ENCODE measurements at regions not wholly inside any gene's neighbourhood (a gene's known extent, or its start where the extent isn't known, plus 50 kb on each side); places are given as distances from the start of the nearest gene placed in this dataset.

DNA sequence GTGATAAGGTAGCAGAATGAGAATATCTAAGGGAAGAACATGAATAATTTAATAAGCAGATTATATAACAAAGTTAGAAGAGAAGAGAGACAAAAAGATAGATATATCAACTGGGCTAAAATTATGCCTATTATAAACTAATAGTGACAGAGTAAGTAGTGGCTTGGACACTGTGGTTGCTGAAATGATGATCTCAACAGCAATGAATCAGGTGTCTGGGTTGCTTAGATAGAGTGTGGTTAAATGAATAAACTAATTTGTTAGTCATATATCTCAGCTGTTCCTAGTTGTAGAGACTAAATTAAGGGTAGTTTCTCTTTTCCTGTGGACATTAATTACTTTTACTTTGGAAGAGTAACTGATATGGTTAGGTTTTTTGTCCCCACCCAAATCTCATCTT lies 1485.4 kb upstream of the CELF4 start:
- Histone ChIP-seq H3K27ac (ENCODE audit: insufficient read depth in 1 of 2, low read depth in 1 of 2, low read length in 2 of 2, poor library complexity in 1 of 2, severe bottlenecking in 2 of 2) (no peak overlapping the region), H3K4me3 (ENCODE audit: control insufficient read depth in 1 of 7, extremely low read depth in 1 of 7, insufficient read depth in 4 of 7, low read depth in 2 of 7, low read length in 6 of 7) (no peak overlapping the region), H3K4me1 (ENCODE audit: control extremely low read depth in 1 of 4, control insufficient read depth in 4 of 4, insufficient read depth in 4 of 4, low read length in 3 of 4) (no peaks in the 10 kb centered on the region), H3K9me3 (ENCODE audit: control extremely low read depth in 1 of 5, control insufficient read depth in 4 of 5, insufficient read depth in 2 of 5, low read depth in 1 of 5, low read length in 4 of 5) (no peaks in the 10 kb centered on the region), H3K36me3 (ENCODE audit: control insufficient read depth in 4 of 4, insufficient read depth in 4 of 4, low read length in 3 of 4) (no peaks in the 10 kb centered on the region), H3K27me3 (replicated peaks in 2 of 5; ENCODE audit: control insufficient read depth in 4 of 5, insufficient read depth in 5 of 5, low read length in 4 of 5) (no peaks in the 10 kb centered on the region)
- peak in 2 of 3 donors; percentile 10 for DNase-seq
- ChIA-PET CTCF (no interaction called here), POLR2A (no interaction called here)

DNA sequence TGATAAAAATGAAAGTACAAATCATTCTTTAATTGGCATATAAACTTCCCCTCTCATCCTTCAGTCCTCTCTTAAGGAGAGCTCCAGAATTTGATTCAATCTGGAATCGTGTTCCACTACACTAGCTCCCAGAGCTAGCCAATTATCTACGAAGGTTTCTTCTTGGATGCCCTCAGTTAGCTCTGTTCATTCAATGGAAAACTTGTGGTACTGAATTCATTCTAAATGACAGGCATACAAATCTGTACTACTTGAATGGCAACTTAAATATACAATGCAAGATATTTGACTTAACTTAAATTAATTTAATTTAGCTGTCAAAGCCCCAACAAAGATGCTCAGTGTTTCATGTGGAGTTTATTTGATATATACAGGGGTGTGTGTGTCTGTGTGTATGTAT lies 1474.2 kb upstream of the CELF4 start:
- POLR2A ChIA-PET, result no interaction called here
- CTCF ChIA-PET, result no interaction called here
- 100% methylated on average over 1 of the region's 2 CpGs for WGBS (ENCODE audit: insufficient coverage)

DNA sequence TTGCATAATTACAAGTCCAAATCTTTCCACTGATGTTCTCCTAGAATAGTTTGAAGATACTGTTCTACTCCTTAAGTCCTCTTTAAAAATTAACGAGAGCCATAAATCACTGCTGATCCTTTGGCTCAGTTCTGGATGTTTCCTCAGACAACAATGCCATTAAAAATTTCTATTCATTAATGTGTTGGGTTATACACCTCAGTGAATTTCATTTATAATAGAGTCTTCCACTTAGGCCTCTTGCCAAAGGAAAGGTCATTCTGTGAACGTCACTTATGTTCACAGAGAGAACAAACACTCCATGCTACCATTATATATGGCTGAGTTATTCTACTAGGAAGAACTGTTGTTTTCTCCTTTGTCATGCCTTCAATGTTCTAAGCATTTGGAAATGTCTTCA lies 1472.3 kb upstream of the CELF4 start:
- no peaks in the 10 kb centered on the region for H3K36me3 ChIP-seq (ENCODE audit: control insufficient read depth in 4 of 4, insufficient read depth in 4 of 4, low read length in 3 of 4)
- no peaks in the 10 kb centered on the region for H3K4me1 ChIP-seq (ENCODE audit: control extremely low read depth in 1 of 4, control insufficient read depth in 4 of 4, insufficient read depth in 4 of 4, low read length in 3 of 4)
- H3K27ac ChIP-seq (ENCODE audit: insufficient read depth in 1 of 2, low read depth in 1 of 2, low read length in 2 of 2, poor library complexity in 1 of 2, severe bottlenecking in 2 of 2), result no peak overlapping the region
- WGBS (ENCODE audit: insufficient coverage), result no CpG with 5 or more reads among the region's 2 CpGs
- H3K27me3 ChIP-seq (replicated peaks in 2 of 5; ENCODE audit: control insufficient read depth in 4 of 5, insufficient read depth in 5 of 5, low read length in 4 of 5), result no peaks in the 10 kb centered on the region
- no peak for DNase-seq
- ChIA-PET POLR2A (no interaction called here), CTCF (no interaction called here)
- H3K9me3 ChIP-seq (ENCODE audit: control extremely low read depth in 1 of 5, control insufficient read depth in 4 of 5, insufficient read depth in 2 of 5, low read depth in 1 of 5, low read length in 4 of 5), result no peaks in the 10 kb centered on the region
- no peak overlapping the region for H3K4me3 ChIP-seq (ENCODE audit: control insufficient read depth in 1 of 7, extremely low read depth in 1 of 7, insufficient read depth in 4 of 7, low read depth in 2 of 7, low read length in 6 of 7)

More for the DNA sequence above, 1474.2 kb upstream of the CELF4 start:
- H3K27me3 ChIP-seq (replicated peaks in 2 of 5; ENCODE audit: control insufficient read depth in 4 of 5, insufficient read depth in 5 of 5, low read length in 4 of 5), result no peaks in the 10 kb centered on the region
- DNase-seq, result no peak
- H3K27ac ChIP-seq (ENCODE audit: insufficient read depth in 1 of 2, low read depth in 1 of 2, low read length in 2 of 2, poor library complexity in 1 of 2, severe bottlenecking in 2 of 2), result no peak overlapping the region
- no peak overlapping the region for H3K4me3 ChIP-seq (ENCODE audit: control insufficient read depth in 1 of 7, extremely low read depth in 1 of 7, insufficient read depth in 4 of 7, low read depth in 2 of 7, low read length in 6 of 7)
- no peaks in the 10 kb centered on the region for H3K36me3 ChIP-seq (ENCODE audit: control insufficient read depth in 4 of 4, insufficient read depth in 4 of 4, low read length in 3 of 4)
- no peaks in the 10 kb centered on the region for H3K9me3 ChIP-seq (ENCODE audit: control extremely low read depth in 1 of 5, control insufficient read depth in 4 of 5, insufficient read depth in 2 of 5, low read depth in 1 of 5, low read length in 4 of 5)
- no peaks in the 10 kb centered on the region for H3K4me1 ChIP-seq (ENCODE audit: control extremely low read depth in 1 of 4, control insufficient read depth in 4 of 4, insufficient read depth in 4 of 4, low read length in 3 of 4)

DNA sequence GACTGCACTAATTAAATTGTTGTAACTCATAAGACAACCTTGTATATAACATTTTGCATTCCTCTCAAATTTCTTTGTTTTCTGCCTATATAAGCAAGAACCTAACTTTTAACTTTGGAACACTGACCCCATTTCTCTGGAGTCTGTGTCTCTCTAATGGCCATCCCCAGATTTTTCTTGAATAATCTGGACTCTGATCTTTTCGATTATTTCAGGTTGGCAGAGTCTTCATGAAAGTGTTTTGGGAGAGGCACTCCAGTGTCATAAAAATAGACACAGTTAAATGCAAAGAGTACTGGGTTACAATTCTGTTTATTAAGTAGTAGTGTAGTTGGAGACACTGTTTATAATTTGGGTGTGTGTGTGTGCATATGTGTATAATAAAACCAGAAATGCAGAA lies 1467.7 kb upstream of the CELF4 start:
- POLR2A ChIA-PET, result no interaction called here
- Histone ChIP-seq H3K36me3 (ENCODE audit: control insufficient read depth in 4 of 4, insufficient read depth in 4 of 4, low read length in 3 of 4) (no peaks in the 10 kb centered on the region), H3K27me3 (replicated peaks in 2 of 5; ENCODE audit: control insufficient read depth in 4 of 5, insufficient read depth in 5 of 5, low read length in 4 of 5) (no peaks in the 10 kb centered on the region), H3K27ac (ENCODE audit: insufficient read depth in 1 of 2, low read depth in 1 of 2, low read length in 2 of 2, poor library complexity in 1 of 2, severe bottlenecking in 2 of 2) (no peak overlapping the region), H3K9me3 (ENCODE audit: control extremely low read depth in 1 of 5, control insufficient read depth in 4 of 5, insufficient read depth in 2 of 5, low read depth in 1 of 5, low read length in 4 of 5) (no peaks in the 10 kb centered on the region), H3K4me1 (ENCODE audit: control extremely low read depth in 1 of 4, control insufficient read depth in 4 of 4, insufficient read depth in 4 of 4, low read length in 3 of 4) (no peaks in the 10 kb centered on the region), H3K4me3 (ENCODE audit: control insufficient read depth in 1 of 7, extremely low read depth in 1 of 7, insufficient read depth in 4 of 7, low read depth in 2 of 7, low read length in 6 of 7) (no peak overlapping the region)
- WGBS (ENCODE audit: insufficient coverage), result 80% methylated on average over 1 of the region's 1 CpG
- CTCF ChIA-PET, result interaction anchor here (1.2 kb wide), 1 partner anchor 10 kb away, joined by 5 read pairs; no protein-coding TSS in a partner anchor
- DNase-seq, result no peak

DNA sequence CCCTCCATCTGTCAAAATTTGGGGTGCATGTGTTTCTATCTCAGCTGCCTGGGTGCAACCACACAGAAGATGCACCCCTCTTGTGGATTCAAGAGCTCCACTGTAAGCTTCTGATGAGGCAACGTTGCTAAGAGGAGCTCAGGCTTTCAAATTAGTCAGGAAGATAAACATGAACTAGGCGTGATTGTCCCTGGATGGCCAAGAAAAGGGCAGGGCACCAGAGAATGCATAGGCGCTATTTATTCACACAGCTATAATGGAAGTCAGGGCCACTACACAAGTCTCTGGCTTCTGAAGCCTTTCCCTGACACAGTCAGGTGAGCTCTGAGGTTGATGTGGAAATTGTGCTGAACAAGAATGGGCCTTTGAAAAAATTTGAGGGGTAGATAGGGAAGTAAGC lies 1466.0 kb upstream of the CELF4 start:
- POLR2A ChIA-PET, result no interaction called here
- Histone ChIP-seq H3K27me3 (replicated peaks in 2 of 5; ENCODE audit: control insufficient read depth in 4 of 5, insufficient read depth in 5 of 5, low read length in 4 of 5) (no peaks in the 10 kb centered on the region), H3K4me3 (ENCODE audit: control insufficient read depth in 1 of 7, extremely low read depth in 1 of 7, insufficient read depth in 4 of 7, low read depth in 2 of 7, low read length in 6 of 7) (no peak overlapping the region), H3K9me3 (ENCODE audit: control extremely low read depth in 1 of 5, control insufficient read depth in 4 of 5, insufficient read depth in 2 of 5, low read depth in 1 of 5, low read length in 4 of 5) (no peaks in the 10 kb centered on the region), H3K27ac (ENCODE audit: insufficient read depth in 1 of 2, low read depth in 1 of 2, low read length in 2 of 2, poor library complexity in 1 of 2, severe bottlenecking in 2 of 2) (no peak overlapping the region), H3K4me1 (ENCODE audit: control extremely low read depth in 1 of 4, control insufficient read depth in 4 of 4, insufficient read depth in 4 of 4, low read length in 3 of 4) (no peaks in the 10 kb centered on the region), H3K36me3 (ENCODE audit: control insufficient read depth in 4 of 4, insufficient read depth in 4 of 4, low read length in 3 of 4) (no peaks in the 10 kb centered on the region)
- no peak for DNase-seq
- CTCF ChIA-PET, result no interaction called here
- whole genome bisulfite sequencing (ENCODE audit: insufficient coverage), result 97% methylated on average over 3 of the region's 3 CpGs

DNA sequence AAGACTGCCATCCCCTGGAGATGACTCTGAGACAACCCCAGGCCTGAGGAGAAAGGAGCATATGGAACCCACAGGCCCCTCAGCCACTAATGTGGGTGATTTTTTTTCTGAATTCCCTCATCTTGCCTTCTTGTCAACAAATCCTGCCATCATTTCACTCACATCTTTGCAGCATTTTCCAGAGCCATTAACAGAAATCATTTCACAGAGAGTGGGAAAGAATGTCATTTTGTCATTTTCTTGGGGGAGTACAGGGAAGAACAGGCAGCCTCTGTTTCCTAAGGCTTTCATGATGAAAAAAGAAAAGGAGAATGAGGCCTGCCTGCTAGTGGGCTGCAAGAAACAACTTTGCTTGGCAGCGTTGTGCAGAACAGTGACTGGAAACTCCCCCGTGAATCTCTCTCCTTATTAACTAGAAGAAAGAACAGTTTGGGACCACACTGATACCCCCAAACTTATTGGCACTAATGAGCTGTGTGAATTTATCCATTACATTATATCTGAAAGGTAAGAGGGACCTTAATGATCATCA lies 1464.6 kb upstream of the CELF4 start:
- ChIA-PET POLR2A (no interaction called here), CTCF (no interaction called here)
- Histone ChIP-seq H3K27me3 (replicated peaks in 2 of 5; ENCODE audit: control insufficient read depth in 4 of 5, insufficient read depth in 5 of 5, low read length in 4 of 5) (no peaks in the 10 kb centered on the region), H3K27ac (ENCODE audit: insufficient read depth in 1 of 2, low read depth in 1 of 2, low read length in 2 of 2, poor library complexity in 1 of 2, severe bottlenecking in 2 of 2) (no peak overlapping the region), H3K4me3 (ENCODE audit: control insufficient read depth in 1 of 7, extremely low read depth in 1 of 7, insufficient read depth in 4 of 7, low read depth in 2 of 7, low read length in 6 of 7) (no peak overlapping the region), H3K9me3 (ENCODE audit: control extremely low read depth in 1 of 5, control insufficient read depth in 4 of 5, insufficient read depth in 2 of 5, low read depth in 1 of 5, low read length in 4 of 5) (no peaks in the 10 kb centered on the region), H3K36me3 (ENCODE audit: control insufficient read depth in 4 of 4, insufficient read depth in 4 of 4, low read length in 3 of 4) (no peaks in the 10 kb centered on the region), H3K4me1 (ENCODE audit: control extremely low read depth in 1 of 4, control insufficient read depth in 4 of 4, insufficient read depth in 4 of 4, low read length in 3 of 4) (no peaks in the 10 kb centered on the region)
- DNase-seq, result no peak
- 100% methylated on average over 2 of the region's 2 CpGs for WGBS (ENCODE audit: insufficient coverage)

DNA sequence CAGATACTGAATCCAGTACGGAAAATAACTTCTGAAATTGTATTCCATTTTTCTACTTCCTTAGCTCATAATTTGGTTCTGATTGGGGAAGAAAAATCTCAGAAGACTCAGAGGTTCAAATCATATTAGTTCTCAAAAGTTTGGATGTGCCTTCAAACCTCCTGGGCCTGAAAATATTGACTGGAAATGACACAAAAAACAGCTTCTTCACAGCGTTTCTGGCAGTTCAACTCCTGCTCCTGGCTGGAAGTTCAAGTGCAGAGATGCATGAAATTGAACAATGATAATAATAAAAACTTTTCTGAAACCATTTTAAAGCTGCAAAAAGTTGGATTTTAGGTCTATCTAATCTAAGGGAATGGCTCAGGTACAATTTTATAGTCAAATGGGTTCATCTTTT lies 1459.9 kb upstream of the CELF4 start:
- Histone ChIP-seq H3K4me3 (ENCODE audit: control insufficient read depth in 1 of 7, extremely low read depth in 1 of 7, insufficient read depth in 4 of 7, low read depth in 2 of 7, low read length in 6 of 7) (no peak overlapping the region), H3K27me3 (replicated peaks in 2 of 5; ENCODE audit: control insufficient read depth in 4 of 5, insufficient read depth in 5 of 5, low read length in 4 of 5) (no peaks in the 10 kb centered on the region), H3K4me1 (ENCODE audit: control extremely low read depth in 1 of 4, control insufficient read depth in 4 of 4, insufficient read depth in 4 of 4, low read length in 3 of 4) (no peaks in the 10 kb centered on the region), H3K36me3 (ENCODE audit: control insufficient read depth in 4 of 4, insufficient read depth in 4 of 4, low read length in 3 of 4) (no peaks in the 10 kb centered on the region), H3K27ac (ENCODE audit: insufficient read depth in 1 of 2, low read depth in 1 of 2, low read length in 2 of 2, poor library complexity in 1 of 2, severe bottlenecking in 2 of 2) (no peak overlapping the region), H3K9me3 (ENCODE audit: control extremely low read depth in 1 of 5, control insufficient read depth in 4 of 5, insufficient read depth in 2 of 5, low read depth in 1 of 5, low read length in 4 of 5) (no peaks in the 10 kb centered on the region)
- CTCF ChIA-PET, result interaction anchor here (0.7 kb wide), 1 partner anchor 1112 kb away, joined by 4 read pairs; no protein-coding TSS in a partner anchor
- DNase-seq, result no peak
- WGBS (ENCODE audit: insufficient coverage), result 100% methylated on average over 1 of the region's 2 CpGs
- POLR2A ChIA-PET, result no interaction called here
